Body of pancreas (tissue), 4 donors: ENCODE measurements at regions not wholly inside any gene's neighbourhood (a gene's known extent, or its start where the extent isn't known, plus 50 kb on each side); places are given as distances from the start of the nearest gene placed in this dataset.

Source experiments
- POLR2A ChIP-seq, 3 donors: fragments of 450-650 bp; IDR thresholded peaks; one replicate each; pipeline ENCODE4 v1.6.1; 2016; ENCODE audit warnings: antibody characterized with exemption in 3 of 3, mild to moderate bottlenecking in 2 of 3
- TF ChIP-seq, protein P1 (sequence below), 7 experiments: fragments of 450-650 bp in 4 of 7; fragments of 200-600 bp in 3 of 7; sonication (generic) in 3 of 7; IDR thresholded peaks; one replicate each; pipeline ENCODE4 v1.5.1; 2016 to 2019; ENCODE audit warnings: antibody characterized with exemption in 7 of 7

DNA sequence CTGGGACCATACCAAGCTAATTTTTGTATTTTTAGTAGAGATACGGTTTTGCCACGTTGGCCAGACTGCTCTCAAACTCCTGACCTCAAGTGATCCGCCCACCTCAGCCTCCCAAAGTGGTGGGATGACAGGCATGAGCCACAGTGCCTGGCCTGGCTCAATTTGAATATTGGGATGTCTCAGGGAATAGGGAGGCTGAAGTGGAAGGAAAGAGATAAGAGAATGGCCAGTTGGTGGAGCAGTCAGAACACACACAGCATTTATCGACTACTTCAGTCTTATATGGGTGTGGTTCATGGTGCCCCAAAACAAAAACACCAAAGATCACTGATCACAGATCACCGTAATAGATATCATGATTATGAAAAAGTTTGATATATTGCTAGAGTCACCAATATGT is 144.4 kb downstream of the GMNC start:
- TF ChIP-seq POLR2A (IDR thresholded peaks at IDR 0.05), result no peak
- TF ChIP-seq, protein P1, sequence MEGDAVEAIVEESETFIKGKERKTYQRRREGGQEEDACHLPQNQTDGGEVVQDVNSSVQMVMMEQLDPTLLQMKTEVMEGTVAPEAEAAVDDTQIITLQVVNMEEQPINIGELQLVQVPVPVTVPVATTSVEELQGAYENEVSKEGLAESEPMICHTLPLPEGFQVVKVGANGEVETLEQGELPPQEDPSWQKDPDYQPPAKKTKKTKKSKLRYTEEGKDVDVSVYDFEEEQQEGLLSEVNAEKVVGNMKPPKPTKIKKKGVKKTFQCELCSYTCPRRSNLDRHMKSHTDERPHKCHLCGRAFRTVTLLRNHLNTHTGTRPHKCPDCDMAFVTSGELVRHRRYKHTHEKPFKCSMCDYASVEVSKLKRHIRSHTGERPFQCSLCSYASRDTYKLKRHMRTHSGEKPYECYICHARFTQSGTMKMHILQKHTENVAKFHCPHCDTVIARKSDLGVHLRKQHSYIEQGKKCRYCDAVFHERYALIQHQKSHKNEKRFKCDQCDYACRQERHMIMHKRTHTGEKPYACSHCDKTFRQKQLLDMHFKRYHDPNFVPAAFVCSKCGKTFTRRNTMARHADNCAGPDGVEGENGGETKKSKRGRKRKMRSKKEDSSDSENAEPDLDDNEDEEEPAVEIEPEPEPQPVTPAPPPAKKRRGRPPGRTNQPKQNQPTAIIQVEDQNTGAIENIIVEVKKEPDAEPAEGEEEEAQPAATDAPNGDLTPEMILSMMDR (IDR thresholded peaks at IDR 0.05), result no peak
